IMR-90 (cell line): ENCODE measurements at regions not wholly inside any gene's neighbourhood (a gene's known extent, or its start where the extent isn't known, plus 50 kb on each side); places are given as distances from the start of the nearest gene placed in this dataset.

ENCODE experiments used
- ATAC-seq: fragments of 200-7000 bp; cut with Tn5 transposase; 2 replicates; pipeline ENCODE4 v1.9.1; 2020; ENCODE audit warnings: low read depth, mild to moderate bottlenecking, moderate library complexity
- BruUV-seq: library from RNA; stranded (reverse); fragments of 400-500 nt; replicated peaks from 2 replicates; lab custom pipeline; 2021; lab: Mats Ljungman, UMichigan
- CTCF ChIA-PET: fragments of 300-600 bp; formaldehyde crosslinking; extraction: SDS; loops from one replicate; lab custom pipeline; 2021; ENCODE audit warnings: antibody characterized with exemption; lab: Yijun Ruan, JAX
- POLR2A ChIA-PET: fragments of 300-600 bp; sonication (Branson Sonifier 250); formaldehyde crosslinking; loops from one replicate; lab custom pipeline; 2022; ENCODE audit warnings: antibody characterized with exemption; ENCODE audit not compliant: unreplicated experiment; lab: Charles Lee
- DNase-seq: peaks from one replicate; pipeline ENCODE4 v3.0.0; 2013
- H2AFZ ChIP-seq: replicated peaks from 2 replicates; pipeline ENCODE3; 2013; ENCODE audit warnings: low read length, mild to moderate bottlenecking; ENCODE audit not compliant: poor library complexity
- H2AK5ac ChIP-seq: 2 replicates; pipeline ENCODE4 v1.6.1; 2013; ENCODE audit warnings: low read depth, low read length, inconsistent platforms
- H2AK9ac ChIP-seq: replicated peaks from 2 replicates; pipeline ENCODE3; 2013; ENCODE audit warnings: mild to moderate bottlenecking, low read depth, low read length, moderate library complexity; ENCODE audit not compliant: poor library complexity
- H2BK120ac ChIP-seq: 2 replicates; pipeline ENCODE4 v1.6.1; 2013; ENCODE audit warnings: low read depth, low read length, inconsistent platforms
- H2BK15ac ChIP-seq: 3 replicates; pipeline ENCODE4 v1.6.1; 2013; ENCODE audit warnings: low read depth, low read length, inconsistent platforms
- H2BK20ac ChIP-seq: 2 replicates; pipeline ENCODE4 v1.6.1; 2013; ENCODE audit warnings: low read depth, mild to moderate bottlenecking, inconsistent platforms, low read length, moderate library complexity
- H2BK5ac ChIP-seq: 2 replicates; pipeline ENCODE4 v1.6.1; 2013; ENCODE audit warnings: mild to moderate bottlenecking, low read depth, low read length, inconsistent platforms; ENCODE audit not compliant: poor library complexity, severe bottlenecking
- H3K14ac ChIP-seq: replicated peaks from 2 replicates; pipeline ENCODE4 v1.6.1; 2013; ENCODE audit warnings: low read depth, low read length, inconsistent platforms
- H3K18ac ChIP-seq: 2 replicates; pipeline ENCODE4 v1.6.1; 2013; ENCODE audit warnings: low read depth, low read length, control low read depth
- H3K23ac ChIP-seq: 2 replicates; pipeline ENCODE4 v1.6.1; 2013; ENCODE audit warnings: low read depth, low read length, inconsistent platforms
- H3K27ac ChIP-seq: 2 replicates; pipeline ENCODE4 v1.5.1; 2013; ENCODE audit warnings: mild to moderate bottlenecking, control low read depth, low read length; ENCODE audit not compliant: insufficient read depth
- H3K27me3 ChIP-seq: 2 replicates; pipeline ENCODE4 v1.6.1; 2013; ENCODE audit warnings: low read length; ENCODE audit not compliant: control insufficient read depth, insufficient read depth
- H3K36me3 ChIP-seq: 2 replicates; pipeline ENCODE4 v1.6.1; 2013; ENCODE audit warnings: low read length, mixed read lengths; ENCODE audit not compliant: control insufficient read depth, insufficient read depth
- H3K4ac ChIP-seq: 2 replicates; pipeline ENCODE4 v1.6.1; 2013; ENCODE audit warnings: low read depth, low read length, inconsistent platforms
- H3K4me1 ChIP-seq: 2 replicates; pipeline ENCODE4 v1.6.1; 2013; ENCODE audit warnings: low read length, mixed read lengths; ENCODE audit not compliant: control insufficient read depth, insufficient read depth
- H3K4me2 ChIP-seq: 2 replicates; pipeline ENCODE4 v1.6.1; 2013; ENCODE audit warnings: low read depth, mild to moderate bottlenecking, control low read depth, low read length, moderate library complexity
- H3K4me3 ChIP-seq: 2 replicates; pipeline ENCODE4 v1.5.1; 2013; ENCODE audit warnings: low read depth, mild to moderate bottlenecking, control low read depth, low read length, moderate library complexity; ENCODE audit not compliant: insufficient read depth
- H3K56ac ChIP-seq: 2 replicates; pipeline ENCODE4 v1.6.1; 2013; ENCODE audit warnings: low read length, inconsistent platforms; ENCODE audit not compliant: insufficient read depth; ENCODE audit errors: extremely low read depth
- H3K79me1 ChIP-seq, 2 experiments: 2 replicates each; pipeline ENCODE4 v1.6.1; 2013; ENCODE audit warnings: low read length in 2 of 2, inconsistent platforms in 1 of 2, low read depth in 1 of 2
- H3K9ac ChIP-seq: 2 replicates; pipeline ENCODE4 v1.6.1; 2013; ENCODE audit warnings: low read depth, low read length, control low read depth
- H3K9me1 ChIP-seq: 2 replicates; pipeline ENCODE4 v1.6.1; 2013; ENCODE audit warnings: low read length, inconsistent platforms; ENCODE audit not compliant: insufficient read depth
- H3K9me3 ChIP-seq: 2 replicates; pipeline ENCODE4 v1.6.1; 2013; ENCODE audit warnings: low read length; ENCODE audit not compliant: control insufficient read depth, insufficient read depth
- H4K20me1 ChIP-seq: 2 replicates; pipeline ENCODE4 v1.6.1; 2013; ENCODE audit warnings: low read length, inconsistent platforms; ENCODE audit not compliant: insufficient read depth
- H4K5ac ChIP-seq: 2 replicates; pipeline ENCODE4 v1.6.1; 2013; ENCODE audit warnings: mild to moderate bottlenecking, low read depth, low read length, control low read depth
- H4K8ac ChIP-seq, 2 experiments: 2 replicates each; pipeline ENCODE4 v1.6.1; 2013; ENCODE audit warnings: low read depth in 2 of 2, low read length in 2 of 2, control low read depth in 1 of 2, inconsistent platforms in 1 of 2
- H4K91ac ChIP-seq: 2 replicates; pipeline ENCODE4 v1.6.1; 2013; ENCODE audit warnings: low read depth, low read length, inconsistent platforms; ENCODE audit not compliant: insufficient read depth
- BHLHE40 ChIP-seq: fragments of 150-350 bp; IDR thresholded peaks from 2 replicates; pipeline ENCODE4 v1.6.1; 2016; ENCODE audit warnings: mild to moderate bottlenecking, low read depth, low read length
- CEBPB ChIP-seq: IDR thresholded peaks from 2 replicates; pipeline ENCODE4 v1.6.1; 2012; ENCODE audit warnings: low read depth, low read length, improper control_type of control experiment
- CHD1 ChIP-seq: IDR thresholded peaks from 2 replicates; pipeline ENCODE4 v1.6.1; 2012; ENCODE audit warnings: low read depth, low read length, improper control_type of control experiment
- FOS ChIP-seq: fragments of 150-350 bp; IDR thresholded peaks from 2 replicates; pipeline ENCODE4 v1.6.1; 2016; ENCODE audit warnings: low read depth, low read length
- MAFK ChIP-seq: IDR thresholded peaks from 2 replicates; pipeline ENCODE4 v1.6.1; 2012; ENCODE audit warnings: low read depth, low read length, improper control_type of control experiment
- MAZ ChIP-seq: IDR thresholded peaks from 2 replicates; pipeline ENCODE4 v1.6.1; 2012; ENCODE audit warnings: low read depth, mild to moderate bottlenecking, low read length, improper control_type of control experiment, moderate library complexity, borderline replicate concordance
- MXI1 ChIP-seq: IDR thresholded peaks from 2 replicates; pipeline ENCODE4 v1.6.1; 2012; ENCODE audit warnings: low read depth, mild to moderate bottlenecking, low read length, moderate library complexity, borderline replicate concordance
- NFE2L2 ChIP-seq: fragments of 150-350 bp; IDR thresholded peaks from 2 replicates; pipeline ENCODE4 v1.6.1; 2016; ENCODE audit warnings: low read depth, mild to moderate bottlenecking, low read length
- POLR2A ChIP-seq: IDR thresholded peaks from 2 replicates; pipeline ENCODE4 v1.6.1; 2012; ENCODE audit warnings: mild to moderate bottlenecking, low read depth, low read length
- RAD21 ChIP-seq: IDR thresholded peaks from 2 replicates; pipeline ENCODE4 v1.6.1; 2012; ENCODE audit warnings: low read length, improper control_type of control experiment
- RCOR1 ChIP-seq: IDR thresholded peaks from 2 replicates; pipeline ENCODE4 v1.6.1; 2012; ENCODE audit warnings: mild to moderate bottlenecking, low read length, improper control_type of control experiment; ENCODE audit not compliant: insufficient replicate concordance
- RFX5 ChIP-seq: IDR thresholded peaks from 2 replicates; pipeline ENCODE4 v1.8.0; 2012; ENCODE audit warnings: low read depth, mild to moderate bottlenecking, low read length, moderate library complexity
- SMC3 ChIP-seq: fragments of 150-350 bp; IDR thresholded peaks from 2 replicates; pipeline ENCODE4 v1.6.1; 2016; ENCODE audit warnings: low read depth, mild to moderate bottlenecking, antibody characterized with exemption, low read length, moderate library complexity
- dilution Hi-C: fragments of 300-500 bp; cut with HindIII; formaldehyde crosslinking; loops from one replicate; pipeline ENCODE4 v1.14.3; 2018; ENCODE audit warnings: low sequenced_read_pairs; ENCODE audit not compliant: unreplicated experiment
- in situ Hi-C: fragments of 300-500 bp; cut with MboI; formaldehyde crosslinking; loops from 3 replicates; pipeline ENCODE4 v1.14.3; 2019; ENCODE audit warnings: low sequenced_read_pairs, inconsistent platforms, mixed read lengths
- intact Hi-C: fragments of 100-400 bp; cut with micrococcal nuclease; formaldehyde crosslinking; loops from 2 replicates; pipeline ENCODE4 v1.10.0; 2022
- TF ChIP-seq, protein P1 (sequence below): fragments of 150-350 bp; IDR thresholded peaks from 2 replicates; pipeline ENCODE4 v1.6.1; 2016; ENCODE audit warnings: low read depth, mild to moderate bottlenecking, low read length, moderate library complexity, borderline replicate concordance
- TF ChIP-seq, protein P2 (sequence below): conservative IDR thresholded peaks from 2 replicates; pipeline ENCODE4 v1.5.1; 2012; ENCODE audit warnings: mild to moderate bottlenecking, low read depth, low read length, improper control_type of control experiment
- TF ChIP-seq, protein P3 (sequence below): fragments of 150-350 bp; IDR thresholded peaks from 2 replicates; pipeline ENCODE4 v1.6.1; 2017; ENCODE audit warnings: mild to moderate bottlenecking, antibody characterized with exemption, low read length, low read depth

DNA sequence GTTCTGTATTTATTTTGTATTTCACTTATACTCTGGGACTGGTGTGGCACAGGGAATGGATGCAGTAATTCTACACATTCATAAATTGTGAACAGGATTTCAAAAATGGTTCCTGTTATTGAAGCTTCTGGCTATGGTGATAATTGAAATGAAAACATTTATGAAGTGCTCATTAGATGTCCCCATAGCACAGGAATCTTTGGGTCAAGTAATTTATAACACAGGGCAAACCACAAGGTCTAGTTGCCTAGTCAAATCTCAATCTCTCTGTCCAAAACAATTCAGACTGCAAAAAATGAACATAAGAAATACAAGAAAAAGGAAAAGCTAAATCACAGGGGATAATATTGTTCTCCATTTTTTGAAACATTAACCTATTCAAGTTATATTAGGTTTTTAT lies 117.5 kb upstream of the PTPRG start:
- CTCF ChIA-PET, result no interaction called here
- dilution Hi-C loops, result no loop called here

More for the DNA sequence above, 117.5 kb upstream of the PTPRG start:
- H2AK5ac ChIP-seq, result no peak overlapping the region
- H2AK9ac ChIP-seq, result no peak overlapping the region
- no peak overlapping the region for H3K27ac ChIP-seq
- H3K4me3 ChIP-seq, result no peak overlapping the region
- no peaks in the 10 kb centered on the region for H3K9me3 ChIP-seq
- no TSS peak for BruUV-seq
- H3K27me3 ChIP-seq, result no peaks in the 10 kb centered on the region; the same call in 1 of the 2 replicates
- ATAC-seq (no peak), DNase-seq (no peak)
- H3K23ac ChIP-seq, result no peak overlapping the region
- TF ChIP-seq, protein P1, sequence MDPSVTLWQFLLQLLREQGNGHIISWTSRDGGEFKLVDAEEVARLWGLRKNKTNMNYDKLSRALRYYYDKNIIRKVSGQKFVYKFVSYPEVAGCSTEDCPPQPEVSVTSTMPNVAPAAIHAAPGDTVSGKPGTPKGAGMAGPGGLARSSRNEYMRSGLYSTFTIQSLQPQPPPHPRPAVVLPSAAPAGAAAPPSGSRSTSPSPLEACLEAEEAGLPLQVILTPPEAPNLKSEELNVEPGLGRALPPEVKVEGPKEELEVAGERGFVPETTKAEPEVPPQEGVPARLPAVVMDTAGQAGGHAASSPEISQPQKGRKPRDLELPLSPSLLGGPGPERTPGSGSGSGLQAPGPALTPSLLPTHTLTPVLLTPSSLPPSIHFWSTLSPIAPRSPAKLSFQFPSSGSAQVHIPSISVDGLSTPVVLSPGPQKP, result no peak
- no peak for TF ChIP-seq SMC3
- TF ChIP-seq MXI1, result no peak
- no peak for TF ChIP-seq RFX5
- no peak for TF ChIP-seq FOS
- TF ChIP-seq, protein P2, sequence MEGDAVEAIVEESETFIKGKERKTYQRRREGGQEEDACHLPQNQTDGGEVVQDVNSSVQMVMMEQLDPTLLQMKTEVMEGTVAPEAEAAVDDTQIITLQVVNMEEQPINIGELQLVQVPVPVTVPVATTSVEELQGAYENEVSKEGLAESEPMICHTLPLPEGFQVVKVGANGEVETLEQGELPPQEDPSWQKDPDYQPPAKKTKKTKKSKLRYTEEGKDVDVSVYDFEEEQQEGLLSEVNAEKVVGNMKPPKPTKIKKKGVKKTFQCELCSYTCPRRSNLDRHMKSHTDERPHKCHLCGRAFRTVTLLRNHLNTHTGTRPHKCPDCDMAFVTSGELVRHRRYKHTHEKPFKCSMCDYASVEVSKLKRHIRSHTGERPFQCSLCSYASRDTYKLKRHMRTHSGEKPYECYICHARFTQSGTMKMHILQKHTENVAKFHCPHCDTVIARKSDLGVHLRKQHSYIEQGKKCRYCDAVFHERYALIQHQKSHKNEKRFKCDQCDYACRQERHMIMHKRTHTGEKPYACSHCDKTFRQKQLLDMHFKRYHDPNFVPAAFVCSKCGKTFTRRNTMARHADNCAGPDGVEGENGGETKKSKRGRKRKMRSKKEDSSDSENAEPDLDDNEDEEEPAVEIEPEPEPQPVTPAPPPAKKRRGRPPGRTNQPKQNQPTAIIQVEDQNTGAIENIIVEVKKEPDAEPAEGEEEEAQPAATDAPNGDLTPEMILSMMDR, result no peak
- no peak for TF ChIP-seq MAFK
- no peak for TF ChIP-seq CHD1
- no peak for TF ChIP-seq MAZ
- TF ChIP-seq, protein P3, sequence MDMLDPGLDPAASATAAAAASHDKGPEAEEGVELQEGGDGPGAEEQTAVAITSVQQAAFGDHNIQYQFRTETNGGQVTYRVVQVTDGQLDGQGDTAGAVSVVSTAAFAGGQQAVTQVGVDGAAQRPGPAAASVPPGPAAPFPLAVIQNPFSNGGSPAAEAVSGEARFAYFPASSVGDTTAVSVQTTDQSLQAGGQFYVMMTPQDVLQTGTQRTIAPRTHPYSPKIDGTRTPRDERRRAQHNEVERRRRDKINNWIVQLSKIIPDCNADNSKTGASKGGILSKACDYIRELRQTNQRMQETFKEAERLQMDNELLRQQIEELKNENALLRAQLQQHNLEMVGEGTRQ, result no peak
- no peak for TF ChIP-seq POLR2A
- TF ChIP-seq CEBPB, result no peak
- no peak for TF ChIP-seq RCOR1
- no peak for TF ChIP-seq RAD21
- no peak for TF ChIP-seq NFE2L2
- no peak for TF ChIP-seq BHLHE40
- intact Hi-C loops, result no loop called here
- no peak overlapping the region for H3K18ac ChIP-seq
- H4K91ac ChIP-seq, result no peak overlapping the region
- no peak overlapping the region for H3K4ac ChIP-seq
- H3K56ac ChIP-seq, result no peak overlapping the region
- H3K9me1 ChIP-seq, result no peaks in the 10 kb centered on the region
- no peak overlapping the region for H3K4me2 ChIP-seq
- no peaks in the 10 kb centered on the region for H4K20me1 ChIP-seq
- in situ Hi-C loops, result no loop called here
- no peak overlapping the region for H3K9ac ChIP-seq
- no peak overlapping the region for H2BK15ac ChIP-seq
- no peaks in the 10 kb centered on the region for H3K4me1 ChIP-seq
- no peak overlapping the region for H2BK20ac ChIP-seq
- no peak overlapping the region for H4K5ac ChIP-seq
- H2BK5ac ChIP-seq, result no peak overlapping the region
- H3K79me1 ChIP-seq, result no peaks in the 10 kb centered on the region
- H3K14ac ChIP-seq, result no peak overlapping the region
- POLR2A ChIA-PET, result no interaction called here
- no peak overlapping the region for H4K8ac ChIP-seq
- H2AFZ ChIP-seq, result no peak overlapping the region
- no peak overlapping the region for H2BK120ac ChIP-seq
- H3K36me3 ChIP-seq, result no peaks in the 10 kb centered on the region
